Loucy (cell line): ENCODE measurements at regions not wholly inside any gene's neighbourhood (a gene's known extent, or its start where the extent isn't known, plus 50 kb on each side); places are given as distances from the start of the nearest gene placed in this dataset.

Experiments used
- H2AFZ ChIP-seq: fragments of 200-600 bp; sonication (generic); 2 replicates; pipeline ENCODE4 v1.6.0; 2016; ENCODE audit warnings: antibody characterized with exemption, mild to moderate bottlenecking, low read length, moderate library complexity
- H3F3A ChIP-seq: fragments of 200-600 bp; 2 replicates; pipeline ENCODE4 v1.6.0; 2016; ENCODE audit warnings: antibody characterized with exemption, low read depth, mild to moderate bottlenecking
- H3K27me3 ChIP-seq: fragments of 200-600 bp; sonication (generic); 2 replicates; pipeline ENCODE4 v1.6.1; 2014; ENCODE audit warnings: low read length, mild to moderate bottlenecking; ENCODE audit not compliant: insufficient read depth, poor library complexity, severe bottlenecking
- H3K36me3 ChIP-seq: fragments of 200-600 bp; sonication (generic); 2 replicates; pipeline ENCODE4 v1.6.1; 2016; ENCODE audit warnings: low read length; ENCODE audit not compliant: insufficient read depth
- H3K4me1 ChIP-seq: fragments of 200-600 bp; sonication (generic); 2 replicates; pipeline ENCODE4 v1.5.1; 2014; ENCODE audit warnings: low read length, mild to moderate bottlenecking; ENCODE audit not compliant: insufficient read depth, poor library complexity, severe bottlenecking
- H3K4me2 ChIP-seq: fragments of 200-600 bp; sonication (generic); 2 replicates; pipeline ENCODE4 v1.6.0; 2014; ENCODE audit warnings: antibody characterized with exemption, low read length, low read depth, mild to moderate bottlenecking; ENCODE audit not compliant: poor library complexity, severe bottlenecking
- H3K4me3 ChIP-seq: fragments of 200-600 bp; sonication (generic); 2 replicates; pipeline ENCODE4 v1.5.1; 2014; ENCODE audit warnings: low read length, mild to moderate bottlenecking, mixed read lengths; ENCODE audit not compliant: poor library complexity, severe bottlenecking
- H3K79me2 ChIP-seq: fragments of 200-600 bp; sonication (generic); 2 replicates; pipeline ENCODE4 v1.6.1; 2014; ENCODE audit warnings: low read length; ENCODE audit not compliant: insufficient read depth
- H3K9ac ChIP-seq: fragments of 200-600 bp; sonication (generic); 2 replicates; pipeline ENCODE4 v1.6.0; 2014; ENCODE audit warnings: mild to moderate bottlenecking, low read depth, low read length, moderate library complexity; ENCODE audit not compliant: poor library complexity, severe bottlenecking
- H3K9me2 ChIP-seq: fragments of 200-600 bp; sonication (generic); replicated peaks from 2 replicates; pipeline ENCODE4 v1.6.1; 2016; ENCODE audit warnings: low read depth, low read length, mixed read lengths
- H3K9me3 ChIP-seq: fragments of 200-600 bp; sonication (generic); 2 replicates; pipeline ENCODE4 v1.6.1; 2014; ENCODE audit warnings: mild to moderate bottlenecking, antibody characterized with exemption, low read length, low read depth; ENCODE audit not compliant: insufficient read depth
- H4K20me1 ChIP-seq: fragments of 200-600 bp; sonication (generic); 2 replicates; pipeline ENCODE4 v1.6.0; 2014; ENCODE audit warnings: antibody characterized with exemption, low read length, mild to moderate bottlenecking; ENCODE audit not compliant: insufficient read depth, poor library complexity, severe bottlenecking
- EZH2phosphoT487 ChIP-seq: fragments of 200-600 bp; IDR thresholded peaks from 2 replicates; pipeline ENCODE4 v1.6.1; 2018; ENCODE audit warnings: antibody characterized with exemption, mild to moderate bottlenecking, moderate library complexity, borderline replicate concordance
- TF ChIP-seq, protein P1 (sequence below): fragments of 200-600 bp; sonication (generic); conservative IDR thresholded peaks from 2 replicates; pipeline ENCODE4 v1.5.1; 2014; ENCODE audit warnings: mild to moderate bottlenecking, antibody characterized with exemption, low read length

DNA sequence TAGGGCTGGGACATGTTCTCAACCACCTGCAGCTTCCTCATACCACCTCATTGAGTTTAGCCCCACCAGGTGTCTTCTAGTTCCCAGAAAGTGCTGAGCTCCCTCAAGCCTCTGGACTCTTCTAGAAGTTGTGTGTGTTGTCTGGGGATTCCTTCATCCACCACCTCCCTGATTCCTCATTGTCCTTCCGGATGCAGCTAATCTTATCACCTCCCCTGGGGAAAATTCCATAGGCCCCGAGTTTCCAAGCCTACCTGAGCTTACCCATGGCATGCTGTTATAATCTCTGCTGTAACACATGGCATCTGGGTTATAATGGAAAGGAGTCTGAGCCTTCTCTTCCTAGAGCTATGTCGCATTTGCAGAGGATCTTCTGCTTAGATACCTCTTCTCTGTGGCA, 243.5 kb upstream of the SDK2 start:
- no peaks in the 10 kb centered on the region for H3K27me3 ChIP-seq
- H3K36me3 ChIP-seq = no peaks in the 10 kb centered on the region
- no peak overlapping the region for H2AFZ ChIP-seq
- H3K9me2 ChIP-seq = no peaks in the 10 kb centered on the region
- no peak for TF ChIP-seq EZH2phosphoT487
- TF ChIP-seq, protein P1, sequence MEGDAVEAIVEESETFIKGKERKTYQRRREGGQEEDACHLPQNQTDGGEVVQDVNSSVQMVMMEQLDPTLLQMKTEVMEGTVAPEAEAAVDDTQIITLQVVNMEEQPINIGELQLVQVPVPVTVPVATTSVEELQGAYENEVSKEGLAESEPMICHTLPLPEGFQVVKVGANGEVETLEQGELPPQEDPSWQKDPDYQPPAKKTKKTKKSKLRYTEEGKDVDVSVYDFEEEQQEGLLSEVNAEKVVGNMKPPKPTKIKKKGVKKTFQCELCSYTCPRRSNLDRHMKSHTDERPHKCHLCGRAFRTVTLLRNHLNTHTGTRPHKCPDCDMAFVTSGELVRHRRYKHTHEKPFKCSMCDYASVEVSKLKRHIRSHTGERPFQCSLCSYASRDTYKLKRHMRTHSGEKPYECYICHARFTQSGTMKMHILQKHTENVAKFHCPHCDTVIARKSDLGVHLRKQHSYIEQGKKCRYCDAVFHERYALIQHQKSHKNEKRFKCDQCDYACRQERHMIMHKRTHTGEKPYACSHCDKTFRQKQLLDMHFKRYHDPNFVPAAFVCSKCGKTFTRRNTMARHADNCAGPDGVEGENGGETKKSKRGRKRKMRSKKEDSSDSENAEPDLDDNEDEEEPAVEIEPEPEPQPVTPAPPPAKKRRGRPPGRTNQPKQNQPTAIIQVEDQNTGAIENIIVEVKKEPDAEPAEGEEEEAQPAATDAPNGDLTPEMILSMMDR = no peak
- H3K4me3 ChIP-seq = no peak overlapping the region
- no peaks in the 10 kb centered on the region for H3K9me3 ChIP-seq
- H3F3A ChIP-seq = no peaks in the 10 kb centered on the region
- H3K4me1 ChIP-seq = no peaks in the 10 kb centered on the region
- no peaks in the 10 kb centered on the region for H4K20me1 ChIP-seq
- H3K9ac ChIP-seq = no peak overlapping the region
- H3K79me2 ChIP-seq = no peaks in the 10 kb centered on the region
- no peak overlapping the region for H3K4me2 ChIP-seq

DNA sequence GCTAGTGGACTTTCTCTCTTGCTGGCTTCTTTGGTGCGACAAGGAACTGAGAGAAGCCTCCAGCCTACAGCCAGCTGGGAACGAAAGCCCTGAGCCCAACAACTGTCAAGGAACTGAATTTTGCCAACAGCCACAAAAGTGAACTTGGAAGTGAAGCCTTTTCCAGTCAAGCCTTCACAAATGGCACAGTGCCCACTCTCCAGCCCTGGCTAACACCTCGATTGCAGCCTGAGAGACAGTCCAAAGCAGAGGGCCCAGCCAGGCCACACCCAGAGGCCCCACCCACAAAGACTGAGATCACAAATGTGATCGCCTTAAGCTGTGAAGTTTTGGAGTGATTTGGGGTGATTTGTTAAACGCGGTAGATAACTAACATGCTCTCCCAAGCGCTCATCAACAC, 244.6 kb upstream of the SDK2 start:
- H3K9me2 ChIP-seq = no peaks in the 10 kb centered on the region
- no peak for TF ChIP-seq EZH2phosphoT487
- TF ChIP-seq, protein P1 = no peak
- no peak overlapping the region for H2AFZ ChIP-seq
- H3F3A ChIP-seq = no peaks in the 10 kb centered on the region
- no peaks in the 10 kb centered on the region for H4K20me1 ChIP-seq
- no peaks in the 10 kb centered on the region for H3K36me3 ChIP-seq
- no peak overlapping the region for H3K4me3 ChIP-seq
- no peaks in the 10 kb centered on the region for H3K4me1 ChIP-seq
- no peaks in the 10 kb centered on the region for H3K79me2 ChIP-seq
- peaks cover under 1% of the 10 kb centered on the region for H3K27me3 ChIP-seq
- no peaks in the 10 kb centered on the region for H3K9me3 ChIP-seq
- H3K4me2 ChIP-seq = no peak overlapping the region
- no peak overlapping the region for H3K9ac ChIP-seq

DNA sequence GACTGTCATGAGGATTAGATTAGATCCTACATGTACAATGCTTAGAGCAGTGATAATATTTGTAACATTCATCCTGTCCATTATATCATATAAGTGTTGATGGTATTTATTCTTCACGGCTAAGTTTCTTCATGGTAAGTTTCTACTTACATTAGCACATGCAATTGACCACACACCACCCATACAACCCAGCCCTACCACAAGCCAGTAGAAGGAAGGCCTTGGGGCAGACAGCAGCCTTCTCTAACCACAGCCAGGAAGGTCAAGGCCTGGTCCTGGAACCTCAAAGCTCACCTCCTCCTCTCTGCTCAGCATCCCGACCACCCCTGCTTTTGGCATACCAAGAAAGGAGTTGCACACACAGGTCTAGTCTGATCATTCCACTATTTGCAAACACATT, 245.2 kb upstream of the SDK2 start:
- Histone ChIP-seq H3K9me2 (no peaks in the 10 kb centered on the region), H3K27me3 (peaks cover 6% of the 10 kb centered on the region), H3K9ac (no peak overlapping the region), H3K36me3 (no peaks in the 10 kb centered on the region), H3K4me2 (no peak overlapping the region), H4K20me1 (no peaks in the 10 kb centered on the region), H3K4me1 (no peaks in the 10 kb centered on the region), H3K79me2 (no peaks in the 10 kb centered on the region), H2AFZ (no peak overlapping the region), H3F3A (no peaks in the 10 kb centered on the region), H3K4me3 (no peak overlapping the region), H3K9me3 (no peaks in the 10 kb centered on the region)
- TF ChIP-seq EZH2phosphoT487 = no peak
- TF ChIP-seq, protein P1 = no peak
